ENCODE measurements at regions not wholly inside any gene's neighbourhood (a gene's known extent, or its start where the extent isn't known, plus 50 kb on each side); places are given as distances from the start of the nearest gene placed in this dataset.

DNA sequence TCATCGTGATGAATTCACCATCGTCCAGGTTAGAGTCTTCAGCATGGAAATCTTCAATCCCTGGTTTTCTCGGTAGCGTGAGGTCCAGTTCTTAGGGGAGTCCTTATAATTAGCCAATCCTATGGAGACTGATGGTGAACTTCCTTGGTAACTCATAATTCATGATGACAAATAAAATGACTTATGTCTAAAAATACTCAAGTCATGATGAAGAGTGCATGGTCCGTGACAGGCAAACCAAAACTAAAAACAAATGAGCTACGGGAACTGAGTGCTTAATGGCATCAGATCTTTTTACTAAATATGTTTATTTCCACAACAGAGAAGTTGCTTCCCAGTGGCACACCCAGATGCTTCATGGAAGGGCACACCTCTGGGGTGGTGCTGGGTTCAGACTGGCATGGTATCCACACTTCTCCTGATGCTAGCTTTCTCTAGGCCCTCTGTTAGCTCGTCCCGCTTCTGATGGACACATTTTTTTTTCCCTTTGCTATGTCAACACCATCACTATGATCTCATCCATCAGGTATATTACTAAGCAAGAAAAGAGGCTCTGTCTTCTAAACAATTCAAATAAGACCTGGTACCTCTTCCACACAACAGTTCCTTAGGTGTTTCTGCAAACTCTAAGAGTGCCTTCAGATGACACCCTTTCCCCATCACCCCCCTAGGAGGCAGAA, 92.8 kb upstream of the NEDD4L start:
- no peak for TF ChIP-seq POLR2A (IDR thresholded peaks at IDR 0.05)
- TF ChIP-seq, protein P1, sequence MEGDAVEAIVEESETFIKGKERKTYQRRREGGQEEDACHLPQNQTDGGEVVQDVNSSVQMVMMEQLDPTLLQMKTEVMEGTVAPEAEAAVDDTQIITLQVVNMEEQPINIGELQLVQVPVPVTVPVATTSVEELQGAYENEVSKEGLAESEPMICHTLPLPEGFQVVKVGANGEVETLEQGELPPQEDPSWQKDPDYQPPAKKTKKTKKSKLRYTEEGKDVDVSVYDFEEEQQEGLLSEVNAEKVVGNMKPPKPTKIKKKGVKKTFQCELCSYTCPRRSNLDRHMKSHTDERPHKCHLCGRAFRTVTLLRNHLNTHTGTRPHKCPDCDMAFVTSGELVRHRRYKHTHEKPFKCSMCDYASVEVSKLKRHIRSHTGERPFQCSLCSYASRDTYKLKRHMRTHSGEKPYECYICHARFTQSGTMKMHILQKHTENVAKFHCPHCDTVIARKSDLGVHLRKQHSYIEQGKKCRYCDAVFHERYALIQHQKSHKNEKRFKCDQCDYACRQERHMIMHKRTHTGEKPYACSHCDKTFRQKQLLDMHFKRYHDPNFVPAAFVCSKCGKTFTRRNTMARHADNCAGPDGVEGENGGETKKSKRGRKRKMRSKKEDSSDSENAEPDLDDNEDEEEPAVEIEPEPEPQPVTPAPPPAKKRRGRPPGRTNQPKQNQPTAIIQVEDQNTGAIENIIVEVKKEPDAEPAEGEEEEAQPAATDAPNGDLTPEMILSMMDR (IDR thresholded peaks at IDR 0.05) = no peak
- no peak for TF ChIP-seq POLR2AphosphoS5 (IDR thresholded peaks at IDR 0.05)

Measured in breast epithelium (tissue), 3 donors.